T-helper 2 cell treated with Interferon-gamma antibody and Interleukin-4, amounts not matched to agents 5 μg/mL and 100 μg/mL, for 36 hours (primary cell): ENCODE measurements at regions not wholly inside any gene's neighbourhood (a gene's known extent, or its start where the extent isn't known, plus 50 kb on each side); places are given as distances from the start of the nearest gene placed in this dataset.

Experiments
- DNase-seq: peaks from one replicate; pipeline ENCODE4 v3.0.0; 2021; ENCODE audit warnings: low spot score
- H3K27ac Mint-ChIP-seq: one replicate; pipeline ENCODE4 v1.8.0; 2021; ENCODE audit warnings: mild to moderate bottlenecking, mixed read lengths
- H3K27me3 Mint-ChIP-seq: one replicate; pipeline ENCODE4 v1.8.0; 2021; ENCODE audit warnings: low read depth, mixed read lengths
- H3K36me3 Mint-ChIP-seq: one replicate; pipeline ENCODE4 v1.8.0; 2021; ENCODE audit warnings: low read depth, mixed read lengths
- H3K4me1 Mint-ChIP-seq: one replicate; pipeline ENCODE4 v1.8.0; 2021; ENCODE audit warnings: low read depth, mixed read lengths
- H3K4me3 Mint-ChIP-seq: one replicate; pipeline ENCODE4 v1.8.0; 2022; ENCODE audit warnings: mild to moderate bottlenecking, moderate library complexity, mixed read lengths
- H3K9me3 Mint-ChIP-seq: one replicate; pipeline ENCODE4 v1.8.0; 2021; ENCODE audit warnings: mixed read lengths

DNA sequence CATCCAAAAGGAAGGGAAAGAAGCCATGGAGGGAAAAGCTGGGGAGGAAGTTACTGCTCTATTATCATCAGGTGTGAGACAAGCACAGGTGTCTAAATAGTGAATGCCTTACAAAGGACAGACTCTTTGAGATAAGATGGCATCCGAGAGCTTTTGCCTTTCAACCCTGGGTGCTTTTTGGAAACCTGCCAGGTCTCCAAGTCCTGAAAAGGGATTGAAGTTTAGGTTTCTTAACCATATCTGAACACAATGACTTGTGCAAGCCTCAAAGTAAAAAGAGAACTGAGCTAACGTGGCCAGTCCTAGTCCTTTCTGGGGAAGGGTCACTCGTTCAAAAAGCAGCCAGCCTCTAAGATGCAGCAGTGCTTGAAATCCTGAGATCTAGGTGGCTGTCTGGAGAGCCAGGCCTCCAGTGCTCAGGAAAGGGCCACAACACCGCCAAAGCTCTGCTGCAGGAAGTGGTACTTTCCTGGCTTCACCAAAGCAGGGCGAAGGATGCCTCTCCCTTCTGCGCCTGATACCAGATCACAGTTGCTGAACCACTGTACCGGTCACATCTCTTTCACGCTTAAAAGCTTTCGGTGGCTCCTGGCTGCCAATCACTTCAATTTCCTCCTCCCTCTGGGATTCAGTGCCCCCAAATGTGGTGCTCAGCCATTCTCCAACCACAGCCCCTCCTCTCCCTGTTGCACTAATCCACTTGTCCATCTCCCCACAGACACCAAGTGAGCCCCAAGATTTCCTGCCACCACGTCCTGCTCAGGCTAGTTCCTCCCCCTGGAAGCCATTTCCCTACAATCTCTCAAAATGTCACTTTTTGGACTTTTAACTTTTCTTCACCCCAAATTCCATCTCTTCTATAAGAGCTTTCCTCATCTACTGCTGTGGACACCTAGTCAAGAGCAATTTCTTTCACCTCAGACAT lies 104.1 kb upstream of the LPP start:
- peak overlapping the region; percentile 17 for H3K27ac Mint-ChIP-seq
- peak overlapping the region; percentile 47 for H3K4me3 Mint-ChIP-seq
- DNase-seq, result no peak
- no peaks in the 10 kb centered on the region for H3K36me3 Mint-ChIP-seq
- H3K27me3 Mint-ChIP-seq, result peaks cover 3% of the 10 kb centered on the region
- no peaks in the 10 kb centered on the region for H3K9me3 Mint-ChIP-seq
- H3K4me1 Mint-ChIP-seq, result peaks cover 23% of the 10 kb centered on the region

DNA sequence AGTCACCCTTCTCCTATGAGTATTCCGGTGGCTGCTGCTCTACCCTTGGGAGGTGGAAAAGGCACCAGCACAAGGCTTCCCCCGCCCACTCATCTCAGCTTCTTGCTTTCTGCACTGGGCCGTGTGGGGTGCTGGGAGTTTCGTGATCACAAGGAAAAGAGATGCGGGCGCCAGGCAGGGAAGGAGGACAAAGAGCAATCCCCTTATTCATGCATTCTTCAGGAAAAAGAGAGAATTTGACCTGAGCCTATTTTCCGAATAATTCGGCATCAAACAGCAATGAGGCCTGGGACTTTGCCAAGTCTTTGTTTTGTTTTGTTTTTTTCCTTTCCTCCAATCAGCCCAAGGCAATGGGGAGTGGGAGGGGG lies 102.2 kb upstream of the LPP start:
- Mint-ChIP-seq H3K27ac (no peak overlapping the region), H3K27me3 (no peaks in the 10 kb centered on the region), H3K9me3 (no peaks in the 10 kb centered on the region), H3K36me3 (no peaks in the 10 kb centered on the region), H3K4me3 (no peak overlapping the region), H3K4me1 (peaks cover 23% of the 10 kb centered on the region)
- DNase-seq, result no peak

- Mint-ChIP-seq H3K27ac (no peak overlapping the region), H3K4me3 (no peak overlapping the region), H3K9me3 (no peaks in the 10 kb centered on the region), H3K4me1 (peaks cover 22% of the 10 kb centered on the region), H3K36me3 (no peaks in the 10 kb centered on the region), H3K27me3 (no peaks in the 10 kb centered on the region)
- no peak for DNase-seq
Observed at GRCh38 chr3:188052169-188053035, 101.6 kb upstream of the LPP start.

- DNase-seq, result no peak
- no peaks in the 10 kb centered on the region for H3K27me3 Mint-ChIP-seq
- no peaks in the 10 kb centered on the region for H3K36me3 Mint-ChIP-seq
- peaks cover 18% of the 10 kb centered on the region for H3K4me1 Mint-ChIP-seq
- H3K4me3 Mint-ChIP-seq, result no peak overlapping the region
- no peaks in the 10 kb centered on the region for H3K9me3 Mint-ChIP-seq
- no peak overlapping the region for H3K27ac Mint-ChIP-seq
Observed at GRCh38 chr3:188053036-188053340, 101.0 kb upstream of the LPP start.

DNA sequence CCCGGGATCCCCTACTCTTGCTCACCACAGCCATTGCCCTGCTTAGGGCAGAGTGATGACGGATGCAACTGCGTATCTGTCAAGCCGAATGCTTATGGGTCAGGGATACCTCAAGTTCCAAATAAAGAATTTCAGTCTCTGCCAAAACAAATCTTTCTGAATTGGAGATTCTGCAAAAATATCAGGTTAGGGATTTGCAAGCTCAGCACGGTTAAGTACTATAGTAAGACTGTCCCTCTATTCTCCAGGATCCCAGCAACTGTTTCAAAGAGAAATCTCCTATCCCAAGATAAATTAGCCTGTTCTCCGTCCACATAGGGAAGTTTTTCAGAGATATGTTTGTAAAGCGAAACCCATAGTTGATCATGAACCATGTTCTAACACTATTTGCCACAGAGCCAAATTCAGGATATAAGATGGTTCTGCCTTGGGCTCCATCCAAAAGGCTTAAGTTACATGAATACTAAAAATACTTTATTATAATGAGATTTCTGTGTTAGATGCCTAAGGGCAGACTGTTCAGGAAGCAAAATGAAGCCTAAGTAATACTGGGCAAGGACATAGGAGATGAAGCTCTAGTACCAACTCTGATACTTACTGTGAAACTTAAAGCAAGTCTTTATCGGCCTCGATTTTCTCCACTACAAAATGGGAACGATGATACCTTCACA lies 100.1 kb upstream of the LPP start:
- Mint-ChIP-seq H3K4me3 (no peak overlapping the region), H3K27me3 (no peaks in the 10 kb centered on the region), H3K4me1 (peaks cover 18% of the 10 kb centered on the region), H3K9me3 (no peaks in the 10 kb centered on the region), H3K36me3 (no peaks in the 10 kb centered on the region), H3K27ac (no peak overlapping the region)
- no peak for DNase-seq

DNA sequence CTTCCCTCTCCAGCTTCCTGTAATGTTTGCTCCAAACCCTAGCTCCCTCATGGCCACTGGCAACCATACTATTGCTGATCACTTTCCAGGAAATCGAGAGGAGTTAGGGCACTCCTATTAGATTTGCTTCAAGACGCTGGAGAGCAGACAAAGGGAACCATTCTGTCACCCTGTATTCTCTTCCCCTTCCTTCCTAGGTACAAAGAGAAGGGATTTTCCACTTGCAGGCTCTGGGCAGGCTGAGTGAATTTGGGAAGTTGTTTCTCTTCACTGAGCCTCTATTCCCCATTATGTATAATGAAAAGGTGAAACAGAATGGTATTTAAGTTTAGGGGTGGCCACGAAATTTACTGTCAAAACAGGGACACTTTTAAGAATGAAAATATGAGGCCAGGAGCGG lies 99.4 kb upstream of the LPP start:
- Mint-ChIP-seq H3K4me3 (no peak overlapping the region), H3K27me3 (no peaks in the 10 kb centered on the region), H3K27ac (no peak overlapping the region), H3K36me3 (no peaks in the 10 kb centered on the region), H3K9me3 (no peaks in the 10 kb centered on the region), H3K4me1 (peaks cover 17% of the 10 kb centered on the region)
- no peak for DNase-seq

- peaks cover 12% of the 10 kb centered on the region for H3K4me1 Mint-ChIP-seq
- DNase-seq, result no peak
- H3K27me3 Mint-ChIP-seq, result no peaks in the 10 kb centered on the region
Observed at GRCh38 chr3:188055388-188055787, 98.6 kb upstream of the LPP start.

DNA sequence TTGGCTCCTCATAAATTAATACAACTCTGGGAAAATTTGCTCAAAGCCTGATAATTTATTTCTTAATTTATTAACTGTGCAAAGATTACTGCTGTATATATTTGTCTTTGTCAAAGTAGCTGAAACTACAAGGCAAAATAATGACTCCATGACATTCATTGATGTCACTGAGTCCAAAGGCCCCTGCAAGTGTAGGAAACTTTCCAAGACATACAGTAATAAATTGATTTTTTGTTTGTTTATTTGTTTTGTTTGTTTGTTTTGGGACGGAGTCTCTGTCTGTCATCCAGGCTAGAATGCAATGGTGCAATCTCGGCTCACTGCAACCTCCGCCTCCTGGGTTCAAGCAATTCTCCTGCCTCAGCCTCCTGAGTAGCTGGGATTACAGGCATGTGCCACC lies 96.8 kb upstream of the LPP start:
- no peak for DNase-seq
- Mint-ChIP-seq H3K27ac (no peak overlapping the region), H3K4me3 (no peak overlapping the region), H3K27me3 (no peaks in the 10 kb centered on the region), H3K9me3 (no peaks in the 10 kb centered on the region), H3K4me1 (peaks cover 23% of the 10 kb centered on the region), H3K36me3 (peaks cover 1% of the 10 kb centered on the region)

More at GRCh38 chr3:188055388-188055787, 98.6 kb upstream of the LPP start:
- Mint-ChIP-seq H3K36me3 (no peaks in the 10 kb centered on the region), H3K27ac (no peak overlapping the region), H3K4me3 (no peak overlapping the region), H3K9me3 (no peaks in the 10 kb centered on the region)

GRCh38 chr3:188058569-188059184 lies 95.3 kb upstream of the LPP start:
- Mint-ChIP-seq H3K4me3 (no peak overlapping the region), H3K4me1 (peaks cover 24% of the 10 kb centered on the region), H3K9me3 (no peaks in the 10 kb centered on the region), H3K36me3 (peaks cover 1% of the 10 kb centered on the region), H3K27ac (no peak overlapping the region), H3K27me3 (no peaks in the 10 kb centered on the region)
- no peak for DNase-seq

- Mint-ChIP-seq H3K4me3 (no peak overlapping the region), H3K27ac (no peak overlapping the region), H3K9me3 (no peaks in the 10 kb centered on the region), H3K36me3 (peaks cover 1% of the 10 kb centered on the region), H3K4me1 (peaks cover 29% of the 10 kb centered on the region), H3K27me3 (no peaks in the 10 kb centered on the region)
- no peak for DNase-seq
Observed at GRCh38 chr3:188059351-188059750, 94.6 kb upstream of the LPP start.

GRCh38 chr3:188060264-188060835 lies 93.6 kb upstream of the LPP start:
- DNase-seq, result no peak
- Mint-ChIP-seq H3K36me3 (peaks cover 1% of the 10 kb centered on the region), H3K4me1 (peaks cover 31% of the 10 kb centered on the region), H3K9me3 (no peaks in the 10 kb centered on the region), H3K4me3 (no peak overlapping the region), H3K27me3 (no peaks in the 10 kb centered on the region), H3K27ac (peak overlapping the region; percentile 5)

DNA sequence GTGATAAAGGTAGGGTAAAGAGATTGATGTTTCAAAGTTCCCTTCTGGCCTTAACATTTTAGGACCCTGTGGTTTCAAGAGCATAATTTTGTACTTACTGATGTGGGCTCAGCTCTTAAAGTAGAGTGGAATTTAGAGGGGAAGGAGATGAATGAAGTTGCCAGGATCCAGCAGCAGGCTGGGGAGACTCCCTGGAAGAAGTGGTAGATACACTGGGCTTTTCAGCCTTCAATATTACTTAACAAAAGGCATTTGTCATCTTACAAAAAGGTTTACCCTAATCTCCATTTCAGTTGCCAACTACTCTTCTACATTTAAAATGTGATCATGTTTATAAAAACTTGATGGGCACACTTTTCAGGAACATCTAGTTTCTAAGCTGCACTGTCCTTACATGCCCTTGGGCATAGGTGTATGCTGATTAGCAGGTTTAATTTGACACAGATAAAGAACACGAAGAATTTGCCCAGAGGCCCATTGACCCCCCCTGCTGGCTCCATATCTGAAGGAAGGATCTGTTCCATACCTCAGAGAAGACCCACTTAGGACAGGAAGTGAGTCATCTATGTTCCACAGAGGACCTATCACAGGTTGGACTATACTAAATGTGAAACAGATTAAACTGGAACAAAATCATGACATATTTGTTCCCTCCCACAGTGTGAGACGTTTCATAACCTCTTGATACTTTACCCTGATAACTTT lies 93.0 kb upstream of the LPP start:
- Mint-ChIP-seq H3K9me3 (no peaks in the 10 kb centered on the region), H3K4me1 (peaks cover 31% of the 10 kb centered on the region), H3K27me3 (no peaks in the 10 kb centered on the region), H3K27ac (peak overlapping the region; percentile 77), H3K36me3 (peaks cover 1% of the 10 kb centered on the region), H3K4me3 (peak overlapping the region; percentile 70)
- DNase-seq, result peak; percentile 80

GRCh38 chr3:188062216-188062615 lies 91.7 kb upstream of the LPP start:
- Mint-ChIP-seq H3K4me3 (no peak overlapping the region), H3K27ac (no peak overlapping the region), H3K36me3 (peaks cover 1% of the 10 kb centered on the region), H3K27me3 (no peaks in the 10 kb centered on the region), H3K4me1 (peaks cover 31% of the 10 kb centered on the region), H3K9me3 (no peaks in the 10 kb centered on the region)
- DNase-seq, result no peak
